ENCODE measurements at regions not wholly inside any gene's neighbourhood (a gene's known extent, or its start where the extent isn't known, plus 50 kb on each side); places are given as distances from the start of the nearest gene placed in this dataset.

DNA sequence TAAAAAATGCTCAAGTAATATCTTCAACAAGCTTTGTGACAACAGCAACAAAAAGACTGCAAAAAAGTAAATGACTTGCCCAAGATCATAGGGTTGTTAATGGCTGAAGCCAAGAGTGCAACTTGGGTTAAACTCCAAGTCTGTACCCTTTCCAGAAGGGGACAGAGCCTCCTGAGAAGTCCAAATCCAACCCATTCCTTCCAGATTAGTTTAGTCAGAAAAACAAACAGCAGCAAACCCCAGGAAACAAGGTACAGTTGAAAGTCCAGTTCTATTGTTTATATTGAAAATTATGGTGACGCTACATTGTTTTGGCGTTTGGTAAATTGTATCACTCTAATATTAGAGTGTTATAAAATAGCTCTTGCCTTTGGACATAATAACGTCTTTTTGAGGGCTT is 239.9 kb downstream of the SPTSSA start:
- TF ChIP-seq, protein P1, sequence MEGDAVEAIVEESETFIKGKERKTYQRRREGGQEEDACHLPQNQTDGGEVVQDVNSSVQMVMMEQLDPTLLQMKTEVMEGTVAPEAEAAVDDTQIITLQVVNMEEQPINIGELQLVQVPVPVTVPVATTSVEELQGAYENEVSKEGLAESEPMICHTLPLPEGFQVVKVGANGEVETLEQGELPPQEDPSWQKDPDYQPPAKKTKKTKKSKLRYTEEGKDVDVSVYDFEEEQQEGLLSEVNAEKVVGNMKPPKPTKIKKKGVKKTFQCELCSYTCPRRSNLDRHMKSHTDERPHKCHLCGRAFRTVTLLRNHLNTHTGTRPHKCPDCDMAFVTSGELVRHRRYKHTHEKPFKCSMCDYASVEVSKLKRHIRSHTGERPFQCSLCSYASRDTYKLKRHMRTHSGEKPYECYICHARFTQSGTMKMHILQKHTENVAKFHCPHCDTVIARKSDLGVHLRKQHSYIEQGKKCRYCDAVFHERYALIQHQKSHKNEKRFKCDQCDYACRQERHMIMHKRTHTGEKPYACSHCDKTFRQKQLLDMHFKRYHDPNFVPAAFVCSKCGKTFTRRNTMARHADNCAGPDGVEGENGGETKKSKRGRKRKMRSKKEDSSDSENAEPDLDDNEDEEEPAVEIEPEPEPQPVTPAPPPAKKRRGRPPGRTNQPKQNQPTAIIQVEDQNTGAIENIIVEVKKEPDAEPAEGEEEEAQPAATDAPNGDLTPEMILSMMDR (IDR thresholded peaks at IDR 0.05; ENCODE audit: extremely low read depth in 1 of 2, insufficient read depth in 1 of 2, low read depth in 1 of 2, low read length in 2 of 2), result no peak
- TF ChIP-seq JUN (IDR thresholded peaks at IDR 0.05; ENCODE audit: borderline replicate concordance, insufficient read depth, insufficient read length, low read depth) (no peak), POLR2A (IDR thresholded peaks at IDR 0.05; ENCODE audit: low read depth, low read length) (no peak), EZH2 (IDR thresholded peaks at IDR 0.05; ENCODE audit: borderline replicate concordance, low read depth, low read length, severe bottlenecking) (no peak), POLR2AphosphoS5 (IDR thresholded peaks at IDR 0.05; ENCODE audit: insufficient read depth, low read depth, low read length) (no peak), FOS (IDR thresholded peaks at IDR 0.05; ENCODE audit: borderline replicate concordance, insufficient read depth, low read length) (no peak)
- TF ChIP-seq, protein P2, sequence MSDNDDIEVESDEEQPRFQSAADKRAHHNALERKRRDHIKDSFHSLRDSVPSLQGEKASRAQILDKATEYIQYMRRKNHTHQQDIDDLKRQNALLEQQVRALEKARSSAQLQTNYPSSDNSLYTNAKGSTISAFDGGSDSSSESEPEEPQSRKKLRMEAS (IDR thresholded peaks at IDR 0.05; ENCODE audit: insufficient read depth, insufficient read length), result no peak

Measured in endothelial cell of umbilical vein (primary cell).